ENCODE measurements at regions not wholly inside any gene's neighbourhood (a gene's known extent, or its start where the extent isn't known, plus 50 kb on each side); places are given as distances from the start of the nearest gene placed in this dataset.

GRCh38 chr4:66575008-66575696, 904.9 kb upstream of the EPHA5 start:
- Histone ChIP-seq H3K4me3 (replicated peaks; ENCODE audit: insufficient read depth, low read length) (no peak overlapping the region), H3K27me3 (ENCODE audit: insufficient read depth, poor library complexity, severe bottlenecking) (no peaks in the 10 kb centered on the region), H3K27ac (replicated peaks) (no peak overlapping the region)
- TF ChIP-seq GABPA (IDR thresholded peaks at IDR 0.05; ENCODE audit: low read depth): no peak
- no peak for DNase-seq (ENCODE audit: low read depth in 1 of 2, low spot score in 1 of 2)

GRCh38 chr4:66574145-66574978, 904.1 kb upstream of the EPHA5 start:
- TF ChIP-seq SPI1 (IDR thresholded peaks at IDR 0.05; ENCODE audit: borderline replicate concordance, low read depth): no peak
- no peak for TF ChIP-seq GABPA (IDR thresholded peaks at IDR 0.05; ENCODE audit: low read depth)
- no peak for TF ChIP-seq CTCF (IDR thresholded peaks at IDR 0.05; ENCODE audit: insufficient read depth, low read length)
- no peak for TF ChIP-seq POLR2AphosphoS5 (IDR thresholded peaks at IDR 0.05; ENCODE audit: low read depth)
- no peak for TF ChIP-seq REST (IDR thresholded peaks at IDR 0.05; ENCODE audit: insufficient replicate concordance, low read depth)
- H3K27me3 ChIP-seq (ENCODE audit: insufficient read depth, poor library complexity, severe bottlenecking): no peaks in the 10 kb centered on the region
- DNase-seq (ENCODE audit: low read depth in 1 of 2, low spot score in 1 of 2): no peak
- H3K4me3 ChIP-seq (replicated peaks; ENCODE audit: insufficient read depth, low read length): no peak overlapping the region
- no peak overlapping the region for H3K27ac ChIP-seq (replicated peaks)

- DNase-seq (ENCODE audit: low read depth in 1 of 2, low spot score in 1 of 2): no peak
- Histone ChIP-seq H3K27me3 (ENCODE audit: insufficient read depth, poor library complexity, severe bottlenecking) (no peaks in the 10 kb centered on the region), H3K27ac (replicated peaks) (no peak overlapping the region)
Observed at GRCh38 chr4:66572949-66573348, 902.7 kb upstream of the EPHA5 start.

More at GRCh38 chr4:66572949-66573348, 902.7 kb upstream of the EPHA5 start:
- TF ChIP-seq REST (IDR thresholded peaks at IDR 0.05; ENCODE audit: insufficient replicate concordance, low read depth): no peak
- TF ChIP-seq POLR2AphosphoS5 (IDR thresholded peaks at IDR 0.05; ENCODE audit: low read depth): no peak
- no peak for TF ChIP-seq SPI1 (IDR thresholded peaks at IDR 0.05; ENCODE audit: borderline replicate concordance, low read depth)
- TF ChIP-seq GABPA (IDR thresholded peaks at IDR 0.05; ENCODE audit: low read depth): no peak
- TF ChIP-seq CTCF (IDR thresholded peaks at IDR 0.05; ENCODE audit: insufficient read depth, low read length): no peak
- H3K4me3 ChIP-seq (replicated peaks; ENCODE audit: insufficient read depth, low read length): no peak overlapping the region

Data from HL-60 (cell line).